ENCODE measurements at regions not wholly inside any gene's neighbourhood (a gene's known extent, or its start where the extent isn't known, plus 50 kb on each side); places are given as distances from the start of the nearest gene placed in this dataset.

DNA sequence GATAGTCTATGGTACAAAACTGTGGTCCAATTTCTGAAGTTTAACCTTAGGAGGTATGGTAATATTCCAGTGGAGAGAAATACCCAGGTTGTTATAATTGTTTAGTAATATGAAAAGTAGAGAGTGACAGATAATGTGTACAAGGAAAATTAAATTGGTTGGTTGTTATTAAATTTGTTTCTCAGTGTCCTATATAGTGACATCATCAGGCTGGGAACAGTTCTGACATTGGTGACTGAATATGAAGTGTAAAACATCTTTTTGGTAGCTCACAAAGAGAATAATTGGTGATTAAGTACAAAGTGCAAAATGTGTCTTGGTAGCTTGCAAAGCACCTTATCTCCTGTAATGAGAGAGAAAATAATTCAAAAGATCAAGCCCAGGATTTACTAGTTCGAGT is 1806.1 kb upstream of the CDH6 start:
- Histone ChIP-seq H3K23me2 (ENCODE audit: low read depth, low read length) (no peaks in the 10 kb centered on the region), H2BK120ac (replicated peaks; ENCODE audit: low read depth, low read length) (no peak overlapping the region), H3K79me2 (ENCODE audit: control insufficient read depth in 1 of 2, insufficient read depth in 2 of 2, low read length in 2 of 2) (no peaks in the 10 kb centered on the region), H2BK12ac (ENCODE audit: low read depth, low read length) (no peak overlapping the region), H3K27ac (ENCODE audit: low read depth, low read length) (no peak overlapping the region), H3K36me3 (ENCODE audit: control insufficient read depth in 2 of 4, insufficient read depth in 4 of 4, low read length in 3 of 4) (no peaks in the 10 kb centered on the region), H2BK15ac (ENCODE audit: low read length) (no peak overlapping the region), H3K4ac (replicated peaks; ENCODE audit: insufficient read length, low read depth, low read length) (no peak overlapping the region), H3K18ac (ENCODE audit: extremely low read depth, low read length) (no peak overlapping the region), H2AFZ (ENCODE audit: low read length) (no peak overlapping the region), H3K56ac (replicated peaks; ENCODE audit: insufficient read length, low read depth, low read length) (no peak overlapping the region), H3K9me3 (ENCODE audit: insufficient read depth in 2 of 2, low read depth in 1 of 2, low read length in 1 of 2) (no peaks in the 10 kb centered on the region), H3K4me3 (ENCODE audit: extremely low read depth in 1 of 4, insufficient read depth in 2 of 4, low read depth in 3 of 4, low read length in 4 of 4) (no peak overlapping the region), H3K4me2 (ENCODE audit: insufficient read depth in 1 of 2, low read depth in 2 of 2, low read length in 2 of 2) (no peak overlapping the region), H3K4me1 (replicated peaks in 1 of 4; ENCODE audit: control insufficient read depth in 3 of 4, insufficient read depth in 4 of 4, low read length in 3 of 4) (no peaks in the 10 kb centered on the region), H4K91ac (replicated peaks; ENCODE audit: insufficient read length, low read length) (no peak overlapping the region), H2BK5ac (ENCODE audit: low read depth, low read length) (no peak overlapping the region), H4K5ac (ENCODE audit: insufficient read length, low read depth, low read length) (no peak overlapping the region), H3K9ac (replicated peaks in 1 of 4; ENCODE audit: extremely low read depth in 1 of 4, low read depth in 3 of 4, low read length in 3 of 4) (no peak overlapping the region), H4K8ac (ENCODE audit: extremely low read depth, insufficient read depth, low read length) (no peak overlapping the region), H3K79me1 (ENCODE audit: low read depth, low read length) (no peaks in the 10 kb centered on the region), H2AK5ac (ENCODE audit: low read depth, low read length) (no peak overlapping the region), H4K20me1 (replicated peaks in 1 of 2; ENCODE audit: control insufficient read depth in 1 of 2, insufficient read depth in 2 of 2, low read length in 2 of 2) (no peaks in the 10 kb centered on the region), H3K27me3 (replicated peaks in 1 of 4; ENCODE audit: control insufficient read depth in 3 of 4, extremely low read depth in 1 of 4, insufficient read depth in 3 of 4, low read length in 3 of 4) (no peaks in the 10 kb centered on the region), H2BK20ac (ENCODE audit: low read length) (no peak overlapping the region), H3K23ac (ENCODE audit: insufficient read length) (no peak overlapping the region), H3K14ac (ENCODE audit: insufficient read length) (no peak overlapping the region)
- no peak for TF ChIP-seq SP1 (IDR thresholded peaks at IDR 0.05; ENCODE audit: low read depth, low read length)
- TF ChIP-seq POU5F1 (IDR thresholded peaks at IDR 0.05; ENCODE audit: low read depth, low read length), result no peak
- no peak for TF ChIP-seq TBP (IDR thresholded peaks at IDR 0.05; ENCODE audit: low read depth, low read length)
- ChIA-PET POLR2A (ENCODE audit: partially characterized antibody) (no interaction called here), CTCF (ENCODE audit: partially characterized antibody) (no interaction called here)
- FAIRE-seq (no peak), DNase-seq (ENCODE audit: low read depth in 1 of 2, low spot score in 2 of 2) (no peak)
- 73% methylated on average over 1 of the region's 1 CpG; no CpG with 5 or more reads in 1 of the 2 experiments for WGBS, 2 experiments (ENCODE audit: extremely low coverage in 1 of 2, insufficient coverage in 1 of 2, insufficient read length in 1 of 2, insufficient replicate concordance in 2 of 2, low coverage in 1 of 2, low lambda C conversion rate in 2 of 2, missing lambda C conversion rate in 1 of 2)

All from H1 (cell line).